ENCODE measurements at regions not wholly inside any gene's neighbourhood (a gene's known extent, or its start where the extent isn't known, plus 50 kb on each side); places are given as distances from the start of the nearest gene placed in this dataset.

DNA sequence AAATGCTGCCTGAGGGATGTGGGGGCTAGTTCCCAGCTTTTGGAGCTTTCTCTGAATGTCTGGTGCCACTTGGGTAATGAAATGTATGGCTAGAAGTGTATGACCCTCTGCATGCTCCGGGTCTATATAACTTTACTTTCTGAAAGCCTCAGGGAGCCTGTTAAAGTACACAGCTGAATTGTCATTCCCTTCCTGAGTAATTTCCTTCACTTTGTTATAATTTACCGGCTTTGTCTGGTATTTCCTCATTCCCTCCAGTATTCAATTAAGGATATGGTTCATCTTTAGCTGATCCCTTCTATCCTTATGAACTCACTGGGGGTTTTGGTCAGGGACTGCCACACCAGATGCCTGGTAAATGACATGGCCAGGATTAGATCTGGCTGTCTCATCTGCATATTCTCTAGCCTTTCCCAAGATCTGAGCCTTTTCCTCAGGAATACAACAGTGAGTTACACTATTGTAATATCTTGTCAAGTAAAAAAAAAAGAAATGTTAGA lies 620.3 kb downstream of the ZPLD1 start:
- intact Hi-C loops (cut with DNase I), result no loop called here
- H3K4me1 ChIP-seq, result no peaks in the 10 kb centered on the region
- no peaks in the 10 kb centered on the region for H3K36me3 ChIP-seq
- H3K27ac ChIP-seq, result no peak overlapping the region
- H3K27me3 ChIP-seq, result no peaks in the 10 kb centered on the region
- TF ChIP-seq, protein P1, sequence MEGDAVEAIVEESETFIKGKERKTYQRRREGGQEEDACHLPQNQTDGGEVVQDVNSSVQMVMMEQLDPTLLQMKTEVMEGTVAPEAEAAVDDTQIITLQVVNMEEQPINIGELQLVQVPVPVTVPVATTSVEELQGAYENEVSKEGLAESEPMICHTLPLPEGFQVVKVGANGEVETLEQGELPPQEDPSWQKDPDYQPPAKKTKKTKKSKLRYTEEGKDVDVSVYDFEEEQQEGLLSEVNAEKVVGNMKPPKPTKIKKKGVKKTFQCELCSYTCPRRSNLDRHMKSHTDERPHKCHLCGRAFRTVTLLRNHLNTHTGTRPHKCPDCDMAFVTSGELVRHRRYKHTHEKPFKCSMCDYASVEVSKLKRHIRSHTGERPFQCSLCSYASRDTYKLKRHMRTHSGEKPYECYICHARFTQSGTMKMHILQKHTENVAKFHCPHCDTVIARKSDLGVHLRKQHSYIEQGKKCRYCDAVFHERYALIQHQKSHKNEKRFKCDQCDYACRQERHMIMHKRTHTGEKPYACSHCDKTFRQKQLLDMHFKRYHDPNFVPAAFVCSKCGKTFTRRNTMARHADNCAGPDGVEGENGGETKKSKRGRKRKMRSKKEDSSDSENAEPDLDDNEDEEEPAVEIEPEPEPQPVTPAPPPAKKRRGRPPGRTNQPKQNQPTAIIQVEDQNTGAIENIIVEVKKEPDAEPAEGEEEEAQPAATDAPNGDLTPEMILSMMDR (IDR thresholded peaks at IDR 0.05), result no peak
- no peak overlapping the region for H3K4me3 ChIP-seq
- H3K9me3 ChIP-seq, result no peaks in the 10 kb centered on the region
- DNase-seq (ENCODE audit: low spot score in 2 of 2), result no peak

DNA sequence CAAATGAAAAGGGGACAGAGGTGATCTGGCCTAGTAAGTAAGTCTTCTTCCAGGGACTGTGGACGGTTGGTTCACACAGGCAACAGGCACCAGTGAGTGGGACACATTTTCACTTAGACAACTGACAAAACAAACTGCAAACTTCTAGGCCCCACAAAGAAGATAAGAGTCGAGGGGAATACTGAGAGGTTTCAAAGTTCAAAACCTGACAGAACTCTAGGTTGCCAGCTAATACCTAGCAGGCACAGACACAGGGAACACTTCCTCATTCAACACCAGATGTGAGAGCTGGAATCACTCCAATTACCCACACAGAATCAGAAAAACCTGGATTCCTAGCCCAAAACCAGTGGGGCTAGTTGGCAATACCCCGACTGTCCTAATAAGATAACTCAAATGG lies 621.7 kb downstream of the ZPLD1 start:
- DNase-seq (ENCODE audit: low spot score in 2 of 2), result no peak
- Histone ChIP-seq H3K27ac (no peak overlapping the region), H3K27me3 (no peaks in the 10 kb centered on the region), H3K9me3 (no peaks in the 10 kb centered on the region), H3K4me3 (no peak overlapping the region), H3K4me1 (no peaks in the 10 kb centered on the region), H3K36me3 (no peaks in the 10 kb centered on the region)
- TF ChIP-seq, protein P1 (IDR thresholded peaks at IDR 0.05), result no peak
- intact Hi-C loops (cut with DNase I), result no loop called here

DNA sequence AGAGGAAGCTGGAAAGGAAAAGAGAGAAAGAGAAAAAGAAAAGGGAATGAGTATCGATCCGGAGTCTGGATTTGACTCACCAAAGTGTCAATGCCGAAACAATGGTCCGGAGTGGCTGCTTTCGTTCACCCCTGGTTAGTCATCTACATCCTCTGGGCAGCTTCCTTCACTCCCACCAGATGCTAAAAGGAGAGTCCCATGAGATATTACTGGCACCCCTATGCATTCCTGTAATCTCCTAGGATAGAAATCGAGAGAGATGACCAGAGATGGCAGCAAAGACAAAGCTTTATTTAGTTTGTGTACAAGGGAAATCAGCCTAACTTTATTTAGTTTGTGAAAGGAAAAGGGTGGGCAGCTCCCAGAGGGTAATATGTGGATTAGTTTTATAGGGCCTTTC lies 622.2 kb downstream of the ZPLD1 start:
- Histone ChIP-seq H3K4me3 (no peak overlapping the region), H3K36me3 (no peaks in the 10 kb centered on the region), H3K27me3 (no peaks in the 10 kb centered on the region), H3K9me3 (no peaks in the 10 kb centered on the region), H3K4me1 (no peaks in the 10 kb centered on the region), H3K27ac (no peak overlapping the region)
- intact Hi-C loops (cut with DNase I), result no loop called here
- TF ChIP-seq, protein P1 (IDR thresholded peaks at IDR 0.05), result no peak
- no peak for DNase-seq (ENCODE audit: low spot score in 2 of 2)

DNA sequence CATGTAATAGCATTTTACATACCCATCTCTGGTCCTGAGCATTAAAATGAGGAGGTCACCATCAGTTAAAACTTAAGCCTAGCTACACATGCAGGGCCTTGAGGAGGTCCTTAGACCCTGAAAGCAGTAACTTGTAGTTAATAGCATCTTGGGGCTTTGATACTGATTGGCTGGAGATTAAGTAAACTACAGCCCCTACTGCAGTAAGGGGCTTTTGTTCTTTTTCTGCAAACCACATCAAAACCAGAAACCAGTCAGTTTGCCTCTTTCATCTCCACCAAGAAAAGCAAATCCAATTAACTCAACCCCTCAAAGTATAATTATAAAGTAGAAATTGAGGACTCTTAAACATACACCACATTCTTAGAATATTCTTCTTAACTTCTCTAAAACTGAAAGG lies 622.7 kb downstream of the ZPLD1 start:
- Histone ChIP-seq H3K9me3 (no peaks in the 10 kb centered on the region), H3K4me3 (no peak overlapping the region), H3K4me1 (no peaks in the 10 kb centered on the region), H3K27ac (no peak overlapping the region), H3K36me3 (no peaks in the 10 kb centered on the region), H3K27me3 (no peaks in the 10 kb centered on the region)
- DNase-seq (ENCODE audit: low spot score in 2 of 2), result no peak
- TF ChIP-seq, protein P1 (IDR thresholded peaks at IDR 0.05), result no peak
- intact Hi-C loops (cut with DNase I), result no loop called here

DNA sequence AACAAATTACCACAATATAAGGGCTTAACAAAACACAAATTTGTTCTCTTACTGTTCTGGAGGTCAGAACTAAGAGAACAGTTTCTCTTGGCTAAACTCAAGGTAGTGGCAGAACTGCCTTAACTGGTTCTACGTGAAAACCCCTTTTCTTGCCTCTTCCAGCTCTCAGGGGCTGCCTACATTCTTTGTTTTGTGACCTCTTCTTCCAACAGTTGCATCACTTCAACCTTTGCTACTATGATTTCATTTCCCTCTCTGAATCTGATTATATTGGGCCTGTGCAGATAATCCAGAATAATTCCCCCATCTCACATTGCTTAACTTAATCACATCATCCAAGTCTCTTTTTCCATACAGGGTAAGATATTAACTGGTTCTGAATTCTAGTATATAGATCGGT lies 624.6 kb downstream of the ZPLD1 start:
- Histone ChIP-seq H3K36me3 (no peaks in the 10 kb centered on the region), H3K27ac (no peak overlapping the region), H3K27me3 (no peaks in the 10 kb centered on the region), H3K9me3 (no peaks in the 10 kb centered on the region), H3K4me3 (no peak overlapping the region), H3K4me1 (no peaks in the 10 kb centered on the region)
- intact Hi-C loops (cut with DNase I), result no loop called here
- no peak for DNase-seq (ENCODE audit: low spot score in 2 of 2)
- TF ChIP-seq, protein P1 (IDR thresholded peaks at IDR 0.05), result no peak

DNA sequence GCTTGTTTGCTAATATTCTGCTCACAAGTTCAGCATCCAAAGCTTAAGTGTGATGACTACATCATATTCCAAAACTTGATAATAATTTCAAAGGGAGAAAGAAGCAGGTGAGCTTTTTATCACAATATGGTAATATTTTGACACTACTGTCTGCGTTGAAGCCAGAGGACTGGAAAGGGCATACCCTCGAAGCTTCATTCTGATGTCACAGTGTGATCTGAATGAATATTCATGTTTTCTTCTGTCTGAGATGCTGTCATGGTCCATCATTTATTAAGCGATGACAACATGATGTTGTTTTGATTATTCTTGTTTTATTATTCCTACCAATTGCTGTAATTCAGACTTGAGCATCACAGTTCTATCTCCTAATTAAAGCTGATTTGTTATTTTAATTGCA lies 625.4 kb downstream of the ZPLD1 start:
- Histone ChIP-seq H3K27ac (no peak overlapping the region), H3K4me3 (no peak overlapping the region), H3K4me1 (no peaks in the 10 kb centered on the region), H3K36me3 (no peaks in the 10 kb centered on the region), H3K9me3 (no peaks in the 10 kb centered on the region), H3K27me3 (no peaks in the 10 kb centered on the region)
- TF ChIP-seq, protein P1 (IDR thresholded peaks at IDR 0.05), result no peak
- intact Hi-C loops (cut with DNase I), result no loop called here
- DNase-seq (ENCODE audit: low spot score in 2 of 2), result no peak

Measured in ascending aorta (tissue), 2 donors.